Keratinocyte (primary cell): ENCODE measurements at regions not wholly inside any gene's neighbourhood (a gene's known extent, or its start where the extent isn't known, plus 50 kb on each side); places are given as distances from the start of the nearest gene placed in this dataset.

Experiments used
- DNase-seq: peaks from one replicate; pipeline ENCODE4 v3.0.0-alpha.2; 2011; ENCODE audit warnings: low read depth, missing footprints, low spot score
- FAIRE-seq: peaks from 2 replicates; lab custom pipeline; 2011; peaks lifted over from hg19 to GRCh38; lab: Jason Lieb, UNC
- H2AFZ ChIP-seq: 2 replicates; pipeline ENCODE4 v1.6.0; 2012; ENCODE audit warnings: low read length, control low read depth, inconsistent platforms; ENCODE audit not compliant: control insufficient read depth
- H3K27ac ChIP-seq: 2 replicates; pipeline ENCODE4 v1.5.1; 2011; ENCODE audit warnings: low read length; ENCODE audit not compliant: control insufficient read depth, insufficient read depth
- H3K27me3 ChIP-seq: 3 replicates; pipeline ENCODE4 v1.6.0; 2011; ENCODE audit warnings: low read length; ENCODE audit not compliant: control insufficient read depth, insufficient read depth; ENCODE audit errors: extremely low read depth
- H3K36me3 ChIP-seq, 2 experiments: 2 replicates in 1 of 2; 3 replicates in 1 of 2; pipeline ENCODE4 v1.5.1; 2011; ENCODE audit warnings: low read length in 2 of 2, mild to moderate bottlenecking in 1 of 2; ENCODE audit not compliant: control insufficient read depth in 2 of 2, insufficient read depth in 2 of 2; ENCODE audit errors: extremely low read depth in 1 of 2
- H3K4me1 ChIP-seq: 3 replicates; pipeline ENCODE4 v1.5.1; 2011; ENCODE audit warnings: low read length; ENCODE audit not compliant: control insufficient read depth, insufficient read depth; ENCODE audit errors: extremely low read depth
- H3K4me2 ChIP-seq: 3 replicates; pipeline ENCODE4 v1.6.0; 2011; ENCODE audit warnings: low read depth, low read length; ENCODE audit not compliant: control insufficient read depth, insufficient read depth; ENCODE audit errors: extremely low read depth
- H3K4me3 ChIP-seq, 3 experiments: fragments of 200-600 bp in 1 of 3; sonication (generic) in 1 of 3; 2 replicates in 2 of 3; 3 replicates in 1 of 3; pipeline ENCODE4 v1.5.1; 2011 to 2016; ENCODE audit warnings: low read length in 3 of 3, mild to moderate bottlenecking in 3 of 3, control low read depth in 2 of 3, inconsistent platforms in 1 of 3, low read depth in 1 of 3, mixed read lengths in 1 of 3, mixed run types in 1 of 3, moderate library complexity in 1 of 3; ENCODE audit not compliant: control insufficient read depth in 2 of 3, insufficient read depth in 2 of 3; ENCODE audit errors: extremely low read depth in 1 of 3
- H3K79me2 ChIP-seq: 2 replicates; pipeline ENCODE4 v1.6.0; 2012; ENCODE audit warnings: low read length; ENCODE audit not compliant: control insufficient read depth, insufficient read depth
- H3K9ac ChIP-seq: 3 replicates; pipeline ENCODE4 v1.6.0; 2011; ENCODE audit warnings: low read length; ENCODE audit not compliant: control insufficient read depth, insufficient read depth; ENCODE audit errors: extremely low read depth
- H3K9me1 ChIP-seq: 3 replicates; pipeline ENCODE4 v1.6.0; 2011; ENCODE audit warnings: low read length; ENCODE audit not compliant: control insufficient read depth, insufficient read depth; ENCODE audit errors: extremely low read depth
- H3K9me3 ChIP-seq: 2 replicates; pipeline ENCODE4 v1.5.1; 2012; ENCODE audit warnings: low read depth, low read length; ENCODE audit not compliant: control insufficient read depth
- H4K20me1 ChIP-seq: 3 replicates; pipeline ENCODE4 v1.6.0; 2011; ENCODE audit warnings: low read length; ENCODE audit not compliant: control insufficient read depth, insufficient read depth; ENCODE audit errors: extremely low read depth
- EZH2 ChIP-seq: IDR thresholded peaks from one replicate; pipeline ENCODE4 v1.6.1; 2012; ENCODE audit warnings: inconsistent platforms, mild to moderate bottlenecking, low read length, moderate library complexity
- dilution Hi-C: fragments of 300-500 bp; cut with MboI; formaldehyde crosslinking; loops from one replicate; pipeline ENCODE4 v1.7.0; 2020; ENCODE audit warnings: low sequenced_read_pairs; ENCODE audit not compliant: extremely low pct_ligation_motif_present
- TF ChIP-seq, protein P1 (sequence below), 3 experiments: IDR thresholded peaks in 1 of 3; conservative IDR thresholded peaks in 1 of 3; optimal IDR thresholded peaks in 1 of 3; 2 replicates in 2 of 3; 3 replicates in 1 of 3; pipeline versions ENCODE3 to v1.5.1; 2011; ENCODE audit warnings: low read length in 3 of 3, mild to moderate bottlenecking in 3 of 3, moderate library complexity in 2 of 3, control low read depth in 1 of 3, inconsistent platforms in 1 of 3; ENCODE audit not compliant: insufficient read depth in 2 of 3; ENCODE audit errors: extremely low read depth in 1 of 3

DNA sequence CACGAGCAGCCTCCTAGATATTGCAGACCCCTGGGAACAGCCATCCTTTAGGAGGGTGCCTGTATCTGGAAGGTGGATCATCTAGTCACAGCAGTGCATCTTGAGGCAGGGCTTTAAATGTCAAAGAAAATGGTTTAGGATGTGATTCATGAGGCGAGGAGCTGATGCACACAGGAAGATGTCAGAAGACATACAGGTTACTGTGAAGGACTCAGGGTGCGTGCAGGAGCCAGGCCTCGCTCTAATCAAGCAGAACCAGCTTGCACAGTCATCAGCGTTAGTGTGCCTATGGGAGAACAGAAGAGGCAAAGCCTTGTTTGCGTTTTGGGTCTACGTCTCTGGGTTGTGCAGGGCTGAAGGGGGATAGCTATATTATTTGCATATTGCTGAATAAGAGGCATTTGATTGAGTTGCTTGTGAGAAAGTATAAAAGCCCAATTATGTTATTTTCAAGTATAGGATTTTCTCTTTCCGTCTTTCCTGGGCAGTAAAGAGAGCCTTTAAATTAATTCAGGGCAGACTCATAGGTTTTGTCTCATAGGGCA lies 77.3 kb upstream of the RPH3A start:
- H3K9me3 ChIP-seq, result no peaks in the 10 kb centered on the region
- no peak for TF ChIP-seq EZH2
- TF ChIP-seq, protein P1, sequence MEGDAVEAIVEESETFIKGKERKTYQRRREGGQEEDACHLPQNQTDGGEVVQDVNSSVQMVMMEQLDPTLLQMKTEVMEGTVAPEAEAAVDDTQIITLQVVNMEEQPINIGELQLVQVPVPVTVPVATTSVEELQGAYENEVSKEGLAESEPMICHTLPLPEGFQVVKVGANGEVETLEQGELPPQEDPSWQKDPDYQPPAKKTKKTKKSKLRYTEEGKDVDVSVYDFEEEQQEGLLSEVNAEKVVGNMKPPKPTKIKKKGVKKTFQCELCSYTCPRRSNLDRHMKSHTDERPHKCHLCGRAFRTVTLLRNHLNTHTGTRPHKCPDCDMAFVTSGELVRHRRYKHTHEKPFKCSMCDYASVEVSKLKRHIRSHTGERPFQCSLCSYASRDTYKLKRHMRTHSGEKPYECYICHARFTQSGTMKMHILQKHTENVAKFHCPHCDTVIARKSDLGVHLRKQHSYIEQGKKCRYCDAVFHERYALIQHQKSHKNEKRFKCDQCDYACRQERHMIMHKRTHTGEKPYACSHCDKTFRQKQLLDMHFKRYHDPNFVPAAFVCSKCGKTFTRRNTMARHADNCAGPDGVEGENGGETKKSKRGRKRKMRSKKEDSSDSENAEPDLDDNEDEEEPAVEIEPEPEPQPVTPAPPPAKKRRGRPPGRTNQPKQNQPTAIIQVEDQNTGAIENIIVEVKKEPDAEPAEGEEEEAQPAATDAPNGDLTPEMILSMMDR (optimal IDR thresholded peaks at IDR 0.05 in 1 of 3, IDR thresholded peaks at IDR 0.05 in 1 of 3, conservative IDR thresholded peaks at IDR 0.05 in 1 of 3; ENCODE audit: extremely low read depth in 1 of 3, insufficient read depth in 2 of 3, low read length in 3 of 3), result no peak
- H3K4me2 ChIP-seq, result no peak overlapping the region
- DNase-seq (no peak), FAIRE-seq (no peak)
- H3K36me3 ChIP-seq, result no peaks in the 10 kb centered on the region
- no peak overlapping the region for H3K9ac ChIP-seq
- H3K9me1 ChIP-seq, result no peaks in the 10 kb centered on the region
- H3K27me3 ChIP-seq, result no peaks in the 10 kb centered on the region
- H3K4me1 ChIP-seq, result no peaks in the 10 kb centered on the region
- H3K79me2 ChIP-seq, result no peaks in the 10 kb centered on the region
- no peak overlapping the region for H3K27ac ChIP-seq
- H3K4me3 ChIP-seq, result no peak overlapping the region
- H4K20me1 ChIP-seq, result no peaks in the 10 kb centered on the region
- dilution Hi-C loops, result no loop called here
- no peak overlapping the region for H2AFZ ChIP-seq

DNA sequence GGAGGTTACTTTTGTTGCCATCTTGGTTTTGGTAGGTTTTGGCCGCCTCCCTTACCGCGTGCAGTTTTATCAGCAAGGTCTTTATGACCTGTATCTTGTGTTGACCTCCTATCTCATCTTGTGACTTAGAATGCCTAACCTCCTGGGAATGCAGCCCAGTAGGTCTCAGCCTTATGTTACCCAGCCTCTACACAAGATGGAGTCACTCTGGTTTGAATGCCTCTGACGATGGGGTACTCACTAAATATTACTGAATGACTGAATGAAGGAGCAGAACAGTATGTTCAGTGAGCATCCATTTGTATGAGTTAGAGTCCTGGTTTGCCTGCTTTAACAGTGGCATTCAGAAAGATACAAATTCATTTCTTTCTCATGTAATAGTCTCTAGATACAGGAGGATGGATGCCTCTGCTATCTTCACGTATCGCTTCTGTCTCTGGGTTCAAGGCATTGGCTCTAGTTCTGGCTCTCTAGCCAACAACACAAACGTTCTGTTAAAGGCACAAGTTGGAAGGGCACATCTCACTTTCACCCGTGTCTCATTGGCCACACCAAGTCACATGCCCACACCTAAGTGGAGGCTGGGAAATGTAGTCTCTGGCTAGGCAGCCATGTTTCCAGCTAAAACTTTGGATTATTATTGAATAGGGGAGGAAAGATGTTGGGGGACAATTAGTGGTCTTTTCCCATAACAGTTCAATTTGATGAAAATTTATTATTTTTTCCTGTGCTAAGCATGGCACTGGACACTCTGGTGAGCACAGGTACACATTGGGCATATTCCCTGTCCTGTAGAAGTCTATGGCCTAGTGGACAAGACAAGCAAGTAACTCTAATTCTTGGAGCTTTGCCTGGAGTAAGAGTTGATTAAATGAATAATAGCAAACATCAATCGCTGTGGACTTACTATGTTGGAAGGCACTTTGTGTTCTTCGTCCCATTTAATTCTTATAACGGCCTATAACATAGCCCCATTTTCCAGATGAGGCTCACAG lies 75.2 kb upstream of the RPH3A start:
- no peak overlapping the region for H3K4me2 ChIP-seq
- H4K20me1 ChIP-seq, result no peaks in the 10 kb centered on the region
- no peaks in the 10 kb centered on the region for H3K4me1 ChIP-seq
- dilution Hi-C loops, result no loop called here
- no peak for TF ChIP-seq EZH2
- no peaks in the 10 kb centered on the region for H3K79me2 ChIP-seq
- no peaks in the 10 kb centered on the region for H3K36me3 ChIP-seq
- H3K27me3 ChIP-seq, result no peaks in the 10 kb centered on the region
- H3K9ac ChIP-seq, result no peak overlapping the region
- H3K27ac ChIP-seq, result no peak overlapping the region
- H3K9me3 ChIP-seq, result no peaks in the 10 kb centered on the region
- no peak overlapping the region for H3K4me3 ChIP-seq
- H2AFZ ChIP-seq, result no peak overlapping the region
- FAIRE-seq (no peak), DNase-seq (no peak)
- no peaks in the 10 kb centered on the region for H3K9me1 ChIP-seq
